AG08395 (cell line): ENCODE measurements at regions not wholly inside any gene's neighbourhood (a gene's known extent, or its start where the extent isn't known, plus 50 kb on each side); places are given as distances from the start of the nearest gene placed in this dataset.
A peak's percentile ranks its signal among the peaks of the same experiment; 100 is the strongest.

ENCODE experiments used
- DNase-seq: peaks from one replicate; pipeline ENCODE4 v3.0.0; 2012; ENCODE audit warnings: mixed read lengths, low spot score

DNA sequence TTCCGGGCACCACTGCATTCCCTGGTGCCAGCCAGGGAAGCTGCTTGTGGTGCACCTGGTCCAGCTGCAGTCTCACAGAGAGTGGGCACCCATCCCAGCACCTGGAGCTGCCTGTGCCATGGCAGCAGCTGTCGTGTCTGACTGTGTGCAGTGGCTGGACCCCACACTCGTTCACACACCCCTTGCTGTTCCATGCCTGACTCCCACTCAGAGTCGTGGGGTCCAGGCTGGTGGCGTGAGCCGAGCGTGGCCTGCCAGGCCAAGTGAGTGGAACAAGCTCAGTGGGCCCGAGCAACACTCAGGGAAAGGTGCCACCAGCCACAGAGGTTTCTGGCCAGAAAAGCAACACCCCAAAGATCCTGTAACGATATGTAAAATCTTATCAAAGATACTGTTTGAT is 97.2 kb upstream of the KCNK1 start:
- no peak for DNase-seq

DNA sequence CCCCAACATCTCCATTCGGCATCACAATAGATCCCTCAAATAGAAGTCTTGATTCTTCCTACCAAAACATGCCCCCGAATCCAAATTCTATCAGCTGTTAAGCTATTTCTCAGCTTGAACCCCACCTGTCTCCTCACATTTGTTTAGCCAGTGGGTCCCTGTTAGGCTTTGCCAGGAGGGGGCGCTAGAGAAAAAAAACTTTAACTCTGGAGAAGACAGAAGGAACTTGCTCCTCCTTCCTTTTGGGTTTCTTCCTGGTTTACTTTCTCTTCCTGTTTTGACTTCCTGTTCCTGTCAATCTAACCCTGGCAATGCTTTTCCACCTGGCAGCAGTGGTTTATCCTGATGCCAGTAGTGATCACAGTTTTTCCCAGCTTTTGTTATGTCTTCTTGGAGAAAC is 95.6 kb upstream of the KCNK1 start:
- peak; percentile 3 for DNase-seq

DNA sequence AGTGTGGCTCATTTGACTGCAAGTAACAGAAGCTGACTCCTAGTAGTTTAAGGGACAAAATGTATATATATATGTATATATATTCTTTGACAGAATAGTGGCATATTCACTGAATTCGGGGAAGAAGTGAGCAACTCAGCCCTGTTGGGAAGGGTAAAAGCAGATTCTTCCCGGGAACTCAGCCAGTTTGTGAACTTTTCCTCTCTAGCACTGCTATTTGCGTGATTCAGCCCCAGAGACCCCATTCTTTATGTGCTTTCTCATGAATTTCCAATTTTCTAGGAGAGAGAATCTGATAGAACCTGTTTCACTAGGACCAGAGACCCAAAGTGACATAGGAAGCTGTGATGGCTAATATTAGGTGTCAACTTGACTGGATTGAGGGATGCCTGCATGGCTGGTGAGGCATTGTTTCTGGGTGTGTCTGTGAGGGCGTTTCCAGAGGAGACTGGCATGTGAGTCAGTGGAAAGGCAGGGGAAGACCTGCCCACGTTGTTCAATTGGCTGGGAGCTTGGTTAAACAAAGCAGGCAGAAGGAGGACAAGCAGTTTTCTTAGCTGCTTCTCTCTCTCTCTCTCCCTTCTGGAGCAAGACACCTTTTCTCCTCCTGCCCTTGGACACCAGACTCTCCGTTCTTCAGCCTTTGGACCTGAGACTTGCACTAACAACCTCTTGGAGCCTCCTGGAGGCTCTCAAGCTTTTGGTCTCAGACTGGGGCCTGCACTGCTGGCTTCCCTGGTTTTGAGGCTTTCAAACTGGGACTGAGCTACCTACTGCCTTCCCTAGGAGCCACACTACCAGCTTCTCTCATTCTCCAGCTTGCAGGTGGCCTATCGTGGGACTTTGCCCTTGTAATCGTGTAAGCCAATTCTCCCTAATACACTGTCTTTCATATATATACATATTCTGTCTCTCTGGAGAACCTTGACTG is 93.4 kb upstream of the KCNK1 start:
- no peak for DNase-seq

DNA sequence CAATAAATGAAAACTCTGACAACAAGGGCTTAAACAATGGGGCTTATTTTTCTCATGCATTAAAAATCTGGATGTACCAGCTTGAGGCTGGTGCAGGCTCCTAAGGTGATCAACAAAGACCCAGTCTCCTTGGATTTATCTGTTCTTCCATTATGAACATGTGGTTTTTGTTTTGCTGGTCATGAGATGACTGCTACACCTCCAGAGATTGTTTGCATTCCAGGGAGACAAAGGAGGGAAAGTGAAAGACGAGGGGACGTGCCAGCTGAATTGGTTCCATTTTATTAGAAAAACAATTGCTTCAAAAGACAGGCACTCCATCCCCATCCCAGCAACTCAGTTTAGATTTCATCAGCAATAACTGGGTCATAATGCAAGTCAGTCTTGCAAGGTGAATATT is 90.9 kb upstream of the KCNK1 start:
- no peak for DNase-seq

DNA sequence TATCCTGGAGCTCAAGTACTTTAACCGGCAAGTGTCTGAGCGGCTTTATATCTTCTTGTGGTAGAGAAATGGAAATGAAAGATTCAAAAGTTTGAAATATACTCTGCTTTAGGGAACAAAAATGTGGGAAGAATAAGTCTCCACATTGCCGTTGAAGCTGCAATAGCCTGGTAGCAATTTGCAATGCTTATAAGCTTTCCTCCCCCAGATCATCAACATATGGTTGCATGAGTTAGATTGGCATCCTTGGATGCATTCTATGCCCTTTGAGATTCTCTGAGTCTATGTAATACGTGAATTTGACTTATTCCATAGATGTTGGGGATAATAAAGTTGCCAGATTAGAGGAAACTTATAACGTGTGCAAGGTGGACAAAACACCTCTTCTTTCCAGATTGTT is 86.1 kb upstream of the KCNK1 start:
- DNase-seq = no peak

DNA sequence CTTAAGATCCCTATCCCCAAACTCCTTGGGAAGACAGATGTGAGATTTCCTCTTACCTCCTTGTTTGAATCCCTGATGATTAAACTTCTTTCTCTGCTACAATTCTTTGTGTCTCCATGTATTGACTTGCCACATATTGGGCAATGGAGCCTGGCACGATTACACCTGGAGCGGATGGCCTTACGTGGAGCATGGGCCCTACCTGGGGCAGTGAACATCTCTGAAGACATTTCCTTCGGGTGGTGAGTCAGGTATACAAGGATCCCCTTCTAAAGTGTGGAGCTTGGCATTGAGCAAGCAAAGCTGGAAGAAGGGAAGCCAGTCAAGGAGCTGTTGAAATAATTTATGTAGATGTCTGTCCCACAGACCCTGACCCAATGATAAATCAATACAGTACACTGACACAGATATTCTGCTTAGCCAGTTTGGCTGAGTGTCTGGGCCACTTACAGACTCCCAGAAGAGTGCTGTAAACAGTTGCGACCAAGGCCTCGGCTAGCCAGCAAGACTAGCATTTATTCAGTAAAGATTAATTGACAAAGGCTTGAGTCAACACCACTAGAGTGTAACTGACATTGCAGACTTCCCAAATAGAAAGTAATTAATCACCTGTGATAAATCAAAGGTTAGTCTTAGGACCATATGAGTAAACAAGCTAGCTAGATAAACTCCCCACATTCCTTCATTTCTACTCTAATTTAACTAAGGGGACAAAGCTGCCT is 83.1 kb upstream of the KCNK1 start:
- no peak for DNase-seq

DNA sequence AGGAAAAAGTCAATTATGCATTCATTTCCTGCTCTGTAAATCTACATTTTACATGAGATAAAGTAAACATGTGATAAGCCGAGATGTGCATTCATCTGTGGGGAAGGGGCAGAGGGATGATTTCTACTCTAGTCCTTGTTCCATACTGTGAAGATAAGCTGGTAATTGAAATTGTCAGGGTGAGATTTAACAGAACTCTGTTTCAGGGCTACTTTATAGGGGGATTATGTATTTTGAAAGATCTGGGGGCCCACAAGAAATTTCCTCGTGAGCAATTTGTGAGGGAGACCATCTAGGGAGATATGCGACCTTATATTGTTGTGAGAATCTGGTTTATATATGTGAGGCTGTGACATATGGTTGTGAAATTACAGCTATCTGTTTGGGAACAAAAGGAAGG is 73.1 kb upstream of the KCNK1 start:
- no peak for DNase-seq

DNA sequence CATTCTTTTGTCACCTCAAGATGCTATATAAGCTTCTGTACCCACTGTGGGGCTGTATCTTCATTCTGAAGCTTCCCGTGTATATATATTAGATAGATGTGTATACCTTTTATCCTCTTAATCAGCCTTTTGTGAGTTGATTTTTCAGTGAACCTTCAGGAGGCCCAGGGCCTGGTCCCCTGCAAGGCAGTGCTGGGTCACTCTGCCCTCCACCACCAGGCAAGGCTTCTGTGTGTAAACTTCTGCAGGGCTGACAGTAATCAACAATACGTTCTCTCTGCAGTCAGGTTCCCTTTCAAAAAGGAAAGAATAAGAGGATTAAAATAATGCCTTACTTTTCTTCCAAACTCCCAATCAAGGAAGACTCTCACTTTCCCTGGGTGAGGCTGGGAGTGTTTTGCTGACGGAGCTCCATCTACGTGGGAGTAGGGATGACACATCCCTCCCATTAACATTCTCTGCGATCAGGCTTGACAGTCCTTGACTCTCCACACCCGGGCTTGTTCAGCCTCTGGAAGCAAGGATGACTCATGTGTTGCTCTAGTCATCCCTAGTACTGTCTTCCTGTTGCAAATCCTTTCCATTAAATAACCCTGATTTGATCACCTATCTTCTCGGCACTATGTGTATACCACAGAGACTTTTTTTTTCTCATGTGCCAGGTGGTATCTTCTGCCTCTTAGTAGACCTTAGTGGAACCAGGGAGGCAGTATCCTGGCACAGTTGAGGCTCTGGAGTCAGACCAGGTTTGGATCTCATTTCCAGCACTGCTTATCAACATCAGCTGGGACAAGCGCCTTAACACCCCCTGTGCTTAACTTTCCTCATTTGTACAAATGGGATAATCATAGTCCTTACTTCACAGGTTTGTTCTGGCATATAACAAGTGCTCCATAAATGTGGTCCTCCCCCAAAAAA is 70.3 kb upstream of the KCNK1 start:
- peak; percentile 88 for DNase-seq

DNA sequence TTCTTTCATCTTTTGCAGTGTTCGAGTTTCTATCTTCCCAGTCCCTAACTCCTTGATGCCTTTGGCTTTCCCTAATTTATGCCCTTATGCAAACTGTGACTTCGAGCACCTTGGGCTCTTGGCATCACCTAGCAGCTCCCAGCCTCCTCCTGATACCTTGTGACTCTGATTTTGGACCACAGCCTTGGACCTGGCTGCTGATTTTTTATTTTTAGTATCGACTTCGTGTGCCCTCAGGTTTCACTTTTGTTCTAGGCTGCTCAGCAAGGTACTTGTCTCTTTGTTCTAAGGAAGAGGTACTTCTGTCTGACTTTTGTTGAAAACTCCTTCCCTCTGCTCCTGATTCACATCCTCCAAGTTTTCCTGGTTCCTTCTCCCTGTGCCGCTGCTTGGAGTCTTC is 69.6 kb upstream of the KCNK1 start:
- no peak for DNase-seq

DNA sequence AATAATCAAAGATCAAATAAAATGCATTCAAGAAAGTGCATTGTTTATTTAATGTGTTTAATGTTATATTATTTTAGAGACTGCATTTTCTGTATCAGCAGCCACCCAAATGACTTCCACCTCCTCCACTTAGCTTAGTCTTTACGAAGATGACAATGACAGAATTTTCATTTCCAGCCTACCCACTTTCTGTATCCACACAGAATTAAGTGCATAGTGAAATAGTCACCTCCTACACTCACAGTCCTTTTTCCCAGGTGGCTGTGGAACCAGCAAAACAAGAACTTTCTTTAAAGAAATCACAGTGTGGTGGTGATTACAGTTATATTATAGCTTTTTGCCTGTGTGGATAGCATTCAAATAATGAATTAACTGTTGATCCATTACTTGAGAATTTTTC is 66.2 kb upstream of the KCNK1 start:
- no peak for DNase-seq

DNA sequence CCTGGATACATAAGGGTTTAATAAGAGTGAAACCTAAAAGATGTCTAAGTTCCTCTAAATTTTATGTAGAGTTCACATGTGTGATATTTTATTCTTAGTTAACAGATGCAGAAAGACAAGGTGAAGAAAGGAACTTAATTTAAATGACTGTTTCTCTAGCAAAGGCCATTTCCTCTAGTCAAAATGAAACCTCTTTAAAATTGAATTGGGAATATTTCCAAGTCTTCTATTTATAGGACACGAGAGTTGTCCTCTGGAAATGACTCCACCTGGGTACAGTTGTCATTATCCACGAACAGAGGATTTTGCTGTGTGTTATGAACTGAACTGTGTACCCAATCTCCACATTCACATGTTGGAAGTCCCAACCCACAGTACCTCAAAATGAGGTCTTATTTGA is 64.5 kb upstream of the KCNK1 start:
- DNase-seq = no peak

DNA sequence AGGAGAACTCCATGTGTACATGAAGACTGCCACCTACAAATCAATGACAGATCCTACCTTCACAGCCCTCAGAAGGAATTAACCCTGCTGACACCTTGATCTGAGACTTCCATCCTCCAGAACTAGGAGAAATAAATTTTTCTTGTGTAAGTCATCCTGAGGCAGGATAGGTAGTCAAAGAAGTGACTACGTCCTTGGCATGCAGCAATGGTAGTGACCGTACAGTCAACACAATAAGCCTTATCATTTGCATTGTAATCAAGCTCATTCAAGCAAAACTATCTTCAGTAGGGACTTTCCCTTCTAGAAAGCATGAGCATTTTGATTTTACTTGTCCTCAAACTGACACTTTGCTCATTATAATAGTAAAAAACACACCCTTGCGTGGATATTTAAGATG is 64.0 kb upstream of the KCNK1 start:
- DNase-seq = no peak

DNA sequence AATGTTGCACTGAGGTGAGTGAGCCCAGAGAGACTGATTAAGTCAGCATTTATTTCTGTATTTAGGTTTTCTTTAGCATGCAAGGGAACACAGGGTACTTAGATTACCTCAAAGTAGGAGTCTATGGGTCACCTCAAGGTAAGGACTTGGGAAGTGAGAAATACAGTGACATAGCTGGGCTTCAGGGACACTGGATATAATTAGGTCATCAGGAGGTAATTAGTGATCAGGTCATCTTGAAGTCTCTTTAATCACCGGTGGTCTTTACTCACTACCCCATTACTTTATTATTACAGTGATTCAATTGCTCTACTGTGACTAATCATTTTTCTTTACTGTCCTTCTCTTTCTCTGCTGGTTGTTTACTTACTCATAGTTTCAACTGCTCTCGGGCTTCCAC is 59.9 kb upstream of the KCNK1 start:
- no peak for DNase-seq

DNA sequence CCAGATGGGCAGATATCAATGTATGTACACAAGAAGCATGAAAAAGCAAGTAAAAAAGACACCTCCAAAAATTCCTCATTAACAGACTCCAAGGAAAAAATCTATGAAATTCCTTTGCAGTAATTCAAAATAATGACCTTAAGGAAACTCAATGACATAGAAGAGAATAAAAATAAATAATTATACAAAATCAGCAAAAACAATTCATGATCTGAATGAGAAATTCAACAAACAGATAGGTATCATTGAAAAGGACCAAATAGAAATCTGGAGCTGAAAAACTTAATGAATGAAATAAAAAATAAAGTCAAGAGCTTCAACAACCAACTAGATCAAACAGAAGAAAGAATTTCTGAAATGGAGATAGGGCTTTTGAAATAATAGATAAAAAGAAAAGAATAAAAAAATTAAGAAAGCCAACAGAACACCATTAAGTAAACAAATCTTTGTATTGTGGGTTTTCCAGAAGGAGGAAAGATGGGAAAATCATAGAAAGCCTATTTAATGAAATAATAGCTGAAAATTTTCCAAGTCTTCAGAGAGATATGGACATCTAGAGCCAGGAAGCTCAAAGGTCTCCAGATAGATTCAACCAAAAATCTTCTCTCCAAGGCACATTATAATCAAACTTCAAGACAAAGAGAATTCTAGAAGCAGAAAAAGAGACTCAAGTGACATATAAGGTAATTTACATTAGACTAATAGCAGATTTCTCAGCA is 52.0 kb upstream of the KCNK1 start:
- no peak for DNase-seq
